HG03521 (cell line): ENCODE measurements at regions not wholly inside any gene's neighbourhood (a gene's known extent, or its start where the extent isn't known, plus 50 kb on each side); places are given as distances from the start of the nearest gene placed in this dataset.

Source experiments
- ATAC-seq: cut with Tn5 transposase; IDR thresholded peaks from one replicate; pipeline ENCODE4 v1.9.1; 2021; ENCODE audit warnings: mild to moderate bottlenecking, moderate library complexity; ENCODE audit not compliant: unreplicated experiment

DNA sequence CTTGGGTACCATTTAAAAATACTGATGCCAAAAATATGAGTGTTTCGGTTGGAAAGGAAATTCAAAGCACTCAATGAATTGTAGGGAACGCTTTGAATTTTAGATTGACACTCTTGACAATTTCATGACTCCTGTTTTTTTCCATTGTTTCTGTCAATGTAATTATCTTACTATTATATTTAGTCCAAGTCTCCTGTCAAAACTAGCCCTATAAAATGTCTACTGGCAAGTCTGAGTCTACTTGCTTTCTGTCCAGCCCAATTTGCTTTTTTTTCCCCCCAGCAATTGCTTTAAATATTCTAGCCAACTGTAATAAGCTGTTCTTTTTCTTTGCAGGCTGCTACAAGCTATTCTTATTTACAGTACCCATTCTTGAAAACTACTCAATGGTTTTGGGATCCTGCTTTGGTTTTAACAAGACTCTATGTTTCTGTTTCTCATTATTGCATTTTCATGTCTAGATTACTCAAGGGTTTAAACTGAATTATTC is 1103.9 kb upstream of the GJE1 start:
- ATAC-seq, result no peak

DNA sequence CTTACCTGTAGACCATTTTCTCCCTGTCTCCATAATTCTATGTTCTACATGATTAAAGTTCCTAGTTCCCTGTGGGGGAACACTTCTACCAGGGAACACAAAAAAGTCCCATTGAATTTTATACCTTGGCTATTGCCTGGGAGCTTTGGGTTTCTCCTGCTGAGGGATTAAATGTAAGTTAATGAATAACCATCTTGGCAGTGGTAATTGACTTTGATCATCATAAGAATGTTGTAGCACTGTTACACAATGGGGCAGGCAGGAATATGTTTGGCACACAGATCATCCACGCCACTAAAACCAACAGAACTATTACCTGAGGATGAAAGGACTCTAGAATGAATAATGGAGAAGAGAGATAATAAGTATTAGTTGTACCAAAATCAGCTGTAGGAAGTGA is 1106.2 kb upstream of the GJE1 start:
- ATAC-seq, result no peak

DNA sequence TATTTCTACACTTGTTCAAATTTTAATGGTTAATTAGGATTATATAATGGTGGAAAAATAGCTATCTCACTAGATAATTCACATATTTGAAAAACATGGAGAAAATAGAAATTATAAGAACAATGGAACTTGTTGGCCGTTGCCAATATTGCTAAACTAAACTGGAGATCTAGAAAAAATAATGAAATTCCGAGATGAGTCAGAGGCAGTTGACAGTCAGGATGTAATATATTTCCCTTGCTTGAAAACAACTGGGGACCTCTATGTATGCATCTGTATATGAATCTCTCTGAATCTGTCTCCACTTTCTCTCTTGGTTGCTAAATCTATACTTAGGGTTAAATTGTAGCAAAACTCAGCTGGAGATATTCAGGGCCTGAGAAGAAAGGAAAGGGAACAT is 1108.2 kb upstream of the GJE1 start:
- no peak for ATAC-seq

DNA sequence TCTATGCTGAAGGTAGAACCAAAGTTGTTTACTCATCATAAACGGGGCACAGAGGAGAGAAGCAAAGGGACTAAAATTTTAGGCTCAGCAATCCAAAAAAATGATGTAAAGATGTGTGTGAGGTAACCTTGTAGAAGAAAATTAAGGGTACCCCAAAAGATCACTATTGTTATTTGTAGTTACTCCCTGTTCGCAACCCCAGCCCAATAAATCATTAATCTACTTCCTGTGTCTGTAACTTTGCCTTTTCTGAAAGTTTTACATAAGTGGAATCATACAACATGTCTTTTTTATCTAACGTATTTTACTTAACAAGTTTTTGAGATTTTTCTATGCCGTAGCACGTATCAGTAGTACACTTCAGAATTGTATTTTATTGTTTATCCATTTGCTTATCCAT is 1114.8 kb upstream of the GJE1 start:
- no peak for ATAC-seq

DNA sequence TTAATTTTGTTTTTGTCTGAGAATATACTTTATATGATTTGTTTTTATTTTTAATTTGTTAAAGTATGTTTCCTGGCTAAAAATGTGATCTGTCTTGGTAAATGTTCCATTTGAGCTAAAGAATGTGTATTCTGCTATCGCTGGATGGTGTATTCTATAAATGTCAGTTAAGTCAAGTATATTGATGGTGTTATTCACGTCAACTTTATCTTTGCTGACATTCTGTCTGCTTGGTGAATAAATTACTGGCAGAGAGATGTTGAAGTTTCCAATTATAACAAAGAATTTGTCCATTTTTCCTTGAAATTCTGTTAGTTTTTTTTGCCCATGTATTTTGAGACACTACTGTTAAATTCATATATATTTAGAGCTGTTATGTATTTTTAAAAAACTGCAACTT is 1131.8 kb upstream of the GJE1 start:
- no peak for ATAC-seq

DNA sequence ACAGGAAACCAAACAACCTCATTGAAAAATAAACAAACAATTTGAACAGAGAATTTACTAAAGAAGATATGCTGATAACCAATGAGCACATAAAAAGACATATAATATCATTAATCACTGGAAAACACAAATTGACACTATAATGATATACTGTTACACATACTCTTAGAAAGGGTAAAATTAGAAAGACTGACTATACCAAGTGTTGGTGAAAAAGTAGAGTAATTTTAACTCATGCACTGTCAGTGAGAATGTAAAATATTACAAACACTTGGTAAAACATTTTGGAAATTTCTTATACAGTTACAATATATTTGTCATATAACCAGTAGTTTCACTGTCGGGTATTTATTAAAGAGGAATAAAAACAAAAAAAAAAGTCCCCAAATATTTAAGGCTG is 1139.2 kb upstream of the GJE1 start:
- ATAC-seq, result no peak

DNA sequence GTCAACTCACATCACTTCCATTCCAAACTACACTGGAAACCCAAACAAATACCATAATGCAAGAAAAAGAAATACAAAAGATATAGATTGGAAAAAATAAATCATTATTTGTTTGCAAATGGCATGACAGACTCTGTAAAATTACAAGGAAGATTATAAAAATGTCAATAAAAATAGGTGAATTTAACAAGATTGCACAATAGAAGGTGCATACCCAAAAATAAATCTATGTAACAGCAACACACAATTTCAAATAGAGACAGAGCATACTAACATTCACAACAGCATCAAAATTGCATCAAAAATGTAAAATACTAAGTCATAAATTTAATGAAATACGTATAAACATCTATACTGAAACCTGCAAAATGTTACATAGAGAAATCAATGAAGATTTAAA is 1140.0 kb upstream of the GJE1 start:
- no peak for ATAC-seq

DNA sequence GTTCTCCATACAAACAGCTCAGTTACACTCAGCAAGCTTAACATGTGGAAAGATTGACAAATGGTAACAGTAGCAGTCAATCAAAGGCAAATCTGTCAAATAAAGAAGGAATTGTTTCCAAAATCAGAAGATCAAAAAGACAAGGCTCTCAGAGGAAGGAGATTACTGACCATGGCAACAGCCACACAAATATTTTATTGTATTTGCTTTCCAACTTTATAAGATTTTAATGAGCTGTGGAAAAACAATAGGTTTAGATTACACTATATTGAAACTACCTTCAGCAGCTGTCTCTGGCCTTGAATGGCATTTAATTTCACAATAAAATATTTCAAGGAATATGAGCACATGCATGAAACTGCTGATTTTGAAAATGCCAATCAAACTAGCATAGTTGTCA is 1143.9 kb upstream of the GJE1 start:
- no peak for ATAC-seq

DNA sequence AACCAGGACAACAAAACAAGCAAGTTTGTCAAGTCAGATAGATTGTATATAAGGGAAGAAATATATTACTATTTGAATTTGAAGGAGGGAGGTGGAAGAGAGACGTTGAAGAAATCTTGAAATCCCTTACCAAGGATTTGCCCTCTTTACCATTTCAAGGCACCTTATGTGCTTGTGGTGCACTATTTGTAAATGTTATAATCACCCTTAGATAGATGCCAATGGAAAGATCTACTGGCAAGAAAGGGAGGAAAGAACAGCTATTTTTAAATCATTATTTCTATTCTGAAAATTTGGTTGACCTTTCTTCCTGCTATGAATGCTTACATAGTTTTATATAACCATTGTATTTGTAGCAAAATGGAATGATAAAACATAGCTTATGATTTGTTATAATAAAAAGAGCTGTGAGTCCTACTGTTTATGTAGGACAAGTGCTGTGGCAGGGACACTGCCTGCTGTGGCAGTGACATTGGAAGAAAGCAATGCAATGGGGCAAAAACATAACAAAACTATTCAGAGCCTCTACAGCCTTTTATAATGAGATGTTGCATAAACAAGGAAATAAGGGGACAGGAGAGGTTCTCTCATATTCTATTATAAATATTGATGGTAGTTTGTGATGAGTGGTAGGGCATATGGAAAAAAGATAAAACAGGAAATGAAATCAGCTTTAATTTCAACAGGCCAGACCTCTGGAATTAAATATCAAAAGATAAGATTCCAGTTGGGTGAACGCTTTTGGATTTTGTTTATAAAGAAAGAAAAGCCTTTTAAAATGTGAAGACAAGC is 1145.2 kb upstream of the GJE1 start:
- ATAC-seq, result no peak

DNA sequence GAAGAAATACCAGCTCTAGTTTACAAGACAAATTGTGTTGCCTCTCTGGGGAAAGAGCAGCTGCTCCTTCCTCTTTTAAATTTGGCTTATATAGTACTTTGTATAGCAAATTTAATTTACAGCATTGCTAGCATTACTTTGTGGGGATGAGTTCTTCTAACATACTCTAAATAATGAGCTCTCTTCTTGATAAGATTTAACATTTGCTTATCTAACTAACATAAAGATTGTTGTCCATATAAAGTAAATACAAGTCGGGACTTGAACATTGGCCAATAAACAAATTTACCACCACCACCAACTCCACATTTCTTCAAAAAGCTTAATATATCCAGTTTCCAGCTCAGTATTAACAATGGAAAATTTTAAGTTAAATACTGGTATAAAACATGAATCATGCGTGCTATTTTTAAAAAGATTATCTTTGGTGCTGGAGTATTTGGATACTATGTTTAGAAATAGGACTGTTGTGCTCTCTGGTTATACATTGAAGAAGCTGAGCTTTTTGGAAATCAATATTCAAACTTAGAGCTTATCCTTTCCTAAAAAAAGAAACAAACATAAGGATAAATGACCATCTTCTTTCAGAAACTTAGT is 1146.9 kb upstream of the GJE1 start:
- no peak for ATAC-seq

DNA sequence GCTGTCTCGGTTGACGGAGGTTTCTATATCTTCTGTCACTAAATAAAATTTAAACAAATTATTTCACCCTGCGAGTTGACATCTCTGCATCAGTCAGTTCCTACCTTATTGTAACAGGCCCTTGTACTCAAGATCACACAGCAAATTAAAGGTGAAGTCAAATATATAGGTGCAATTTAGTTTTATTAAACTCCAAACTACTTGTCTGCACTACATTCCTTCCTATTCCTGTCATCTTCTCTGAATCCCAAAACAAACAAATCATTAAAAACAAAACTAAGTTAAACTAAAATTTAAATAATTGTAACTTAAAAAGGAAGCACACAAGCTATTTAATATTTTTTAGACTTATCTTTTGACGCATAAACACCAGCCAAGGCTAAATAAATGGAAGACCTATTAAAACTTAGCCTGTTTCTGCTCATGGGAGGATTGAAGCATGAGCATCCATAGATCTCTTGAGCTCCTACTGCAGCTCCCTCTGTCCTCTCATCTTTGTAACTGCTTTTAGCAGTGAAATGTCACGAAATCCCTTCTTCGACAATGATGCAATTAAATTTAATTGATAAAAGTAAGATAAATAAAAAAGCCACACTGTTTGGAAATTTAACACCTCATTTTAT is 1152.3 kb upstream of the GJE1 start:
- ATAC-seq, result no peak

DNA sequence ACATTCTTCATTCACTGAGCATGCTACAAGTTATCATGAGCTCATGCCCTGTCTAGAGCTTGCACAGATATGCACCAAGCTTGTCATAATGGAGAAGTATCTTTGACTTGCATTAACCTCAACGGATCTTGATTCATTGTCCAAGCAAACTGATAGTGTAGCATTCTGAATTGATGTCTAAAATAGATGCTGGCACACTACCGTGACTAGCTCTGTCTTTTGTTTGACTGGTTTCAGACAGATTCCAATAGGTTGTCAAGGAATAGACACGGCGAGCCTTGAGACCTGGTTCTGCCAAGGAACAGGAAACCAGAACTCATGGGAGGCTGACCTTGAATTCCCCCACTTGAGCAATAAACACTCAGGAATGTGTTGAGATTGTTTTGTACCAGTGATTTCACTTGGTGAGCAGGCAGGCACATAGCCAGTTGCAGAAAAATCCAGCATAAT is 1153.1 kb upstream of the GJE1 start:
- ATAC-seq, result no peak

DNA sequence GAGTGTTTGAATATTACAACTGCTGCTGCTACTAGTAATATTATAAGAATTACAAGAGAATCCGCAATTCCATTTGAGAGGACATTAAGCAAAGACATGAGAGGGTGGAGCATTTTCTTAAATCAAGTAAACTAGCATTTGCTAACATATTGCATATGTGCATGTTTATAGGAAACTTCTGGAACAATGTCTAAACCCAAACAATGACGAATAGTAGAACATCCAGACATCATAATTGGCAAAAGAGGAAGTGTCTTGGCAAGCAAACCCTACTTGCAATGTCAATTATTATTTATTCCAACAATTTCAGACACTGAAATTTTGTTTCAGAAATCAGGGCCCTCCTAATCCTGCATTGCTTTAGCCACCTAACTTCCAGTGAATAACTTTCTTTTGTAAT is 1155.3 kb upstream of the GJE1 start:
- ATAC-seq, result no peak

DNA sequence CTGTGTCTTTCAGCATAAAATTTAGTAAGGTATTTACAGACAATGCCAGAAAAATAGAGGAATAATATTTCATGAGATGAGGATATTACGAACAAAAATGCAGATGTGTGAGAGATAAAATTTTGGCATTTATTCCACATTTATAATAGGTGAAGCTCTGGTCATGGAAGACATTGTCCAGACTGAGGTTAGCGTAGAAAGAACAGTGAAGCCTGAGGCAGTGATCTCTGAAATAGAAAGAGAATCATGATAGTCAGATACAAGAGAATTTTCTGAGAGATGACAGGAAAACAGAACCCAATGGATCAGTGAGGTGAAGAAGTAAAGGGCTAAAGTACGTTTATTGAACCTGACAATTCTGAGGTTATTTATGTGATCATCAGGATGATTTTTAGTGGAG is 1155.9 kb upstream of the GJE1 start:
- no peak for ATAC-seq

DNA sequence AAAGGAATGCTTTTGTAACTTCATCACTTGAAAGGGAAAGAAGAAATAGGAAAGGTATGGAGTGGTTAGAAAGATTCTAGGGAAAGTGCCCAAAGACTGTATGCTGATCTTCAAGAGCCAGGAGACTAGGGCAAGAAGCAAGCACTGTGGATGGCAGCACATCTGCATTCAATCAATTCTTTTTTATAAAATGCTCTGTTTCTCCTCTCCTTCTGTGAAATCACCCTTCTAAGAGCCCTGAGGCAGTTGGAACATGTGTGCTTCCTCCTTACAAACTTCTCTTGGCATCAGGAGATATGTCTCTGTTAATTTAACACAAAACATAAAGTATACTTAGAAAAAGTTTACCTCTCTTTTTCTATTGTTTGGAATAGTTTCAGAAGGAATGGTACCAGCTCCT is 1162.2 kb upstream of the GJE1 start:
- no peak for ATAC-seq

DNA sequence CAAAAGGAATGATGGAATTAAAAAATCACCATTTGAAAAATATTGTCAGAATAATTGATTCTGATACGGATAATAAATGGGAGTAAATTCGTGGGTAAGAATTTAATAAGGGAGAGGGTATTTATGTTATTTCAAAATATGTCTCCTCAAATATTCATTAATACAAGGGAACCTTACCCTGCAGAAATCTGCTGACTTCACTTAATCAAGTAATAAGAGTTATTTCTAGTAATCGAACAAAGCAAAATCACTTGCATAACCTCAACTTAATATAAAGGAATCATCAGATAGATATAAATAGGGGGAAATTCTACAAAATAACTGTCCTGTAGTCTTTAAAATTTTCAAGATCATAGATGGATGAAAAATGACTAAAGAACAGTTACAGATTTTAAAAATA is 1164.7 kb upstream of the GJE1 start:
- no peak for ATAC-seq

DNA sequence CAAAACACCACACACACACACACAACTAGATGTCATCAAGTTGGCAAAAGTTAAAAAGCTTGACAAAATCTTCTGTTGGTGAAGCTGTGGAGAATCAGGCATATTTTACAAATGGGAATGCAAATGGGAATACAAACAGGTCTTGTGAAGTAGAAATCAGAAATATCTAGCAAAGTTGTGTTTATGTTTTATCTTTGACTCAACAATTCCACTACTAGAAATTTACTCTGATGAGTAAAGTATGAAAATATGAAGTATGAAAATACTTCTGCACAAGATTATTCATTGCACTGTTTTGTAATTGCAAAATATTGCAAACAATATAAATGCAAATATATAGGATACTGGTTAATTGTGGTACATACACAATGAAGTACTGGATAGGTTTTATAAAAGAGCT is 1166.0 kb upstream of the GJE1 start:
- ATAC-seq, result no peak

DNA sequence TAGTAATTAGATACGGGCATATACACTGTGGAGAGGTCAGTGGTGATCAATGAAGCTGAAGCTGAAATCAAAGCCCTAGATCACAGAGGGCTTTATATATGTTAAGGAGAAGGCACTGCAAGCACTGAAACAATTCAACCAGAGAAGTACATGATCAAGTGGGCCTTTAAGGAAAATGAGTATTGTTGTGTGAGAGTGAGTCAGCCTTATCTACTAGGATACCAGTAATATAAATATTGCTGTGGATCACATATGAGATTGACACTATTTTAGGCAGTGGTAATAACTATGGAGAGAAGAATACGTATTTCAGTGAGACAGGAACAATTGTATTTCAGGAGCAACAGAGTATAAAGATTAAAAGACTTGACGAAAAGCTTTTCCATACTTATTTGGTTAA is 1172.2 kb upstream of the GJE1 start:
- ATAC-seq, result no peak

DNA sequence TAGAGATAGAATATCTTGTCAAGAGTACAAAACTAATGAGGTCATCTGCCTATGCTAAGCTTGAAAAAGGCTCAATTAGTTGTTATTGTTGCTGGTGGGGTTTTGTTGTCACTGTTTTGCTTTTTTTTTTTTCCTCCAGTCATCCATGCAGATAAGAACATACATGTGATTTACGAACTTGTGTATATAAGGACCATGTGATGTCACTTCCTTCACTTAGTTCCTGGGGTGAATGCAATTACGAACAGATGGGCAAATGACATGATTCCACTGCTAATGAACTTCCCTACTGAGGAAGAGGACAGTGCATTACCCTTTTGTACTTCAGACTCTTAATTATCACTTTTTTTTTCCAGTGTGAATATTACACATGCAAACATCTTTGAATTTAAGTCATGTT is 1175.3 kb upstream of the GJE1 start:
- ATAC-seq, result no peak

DNA sequence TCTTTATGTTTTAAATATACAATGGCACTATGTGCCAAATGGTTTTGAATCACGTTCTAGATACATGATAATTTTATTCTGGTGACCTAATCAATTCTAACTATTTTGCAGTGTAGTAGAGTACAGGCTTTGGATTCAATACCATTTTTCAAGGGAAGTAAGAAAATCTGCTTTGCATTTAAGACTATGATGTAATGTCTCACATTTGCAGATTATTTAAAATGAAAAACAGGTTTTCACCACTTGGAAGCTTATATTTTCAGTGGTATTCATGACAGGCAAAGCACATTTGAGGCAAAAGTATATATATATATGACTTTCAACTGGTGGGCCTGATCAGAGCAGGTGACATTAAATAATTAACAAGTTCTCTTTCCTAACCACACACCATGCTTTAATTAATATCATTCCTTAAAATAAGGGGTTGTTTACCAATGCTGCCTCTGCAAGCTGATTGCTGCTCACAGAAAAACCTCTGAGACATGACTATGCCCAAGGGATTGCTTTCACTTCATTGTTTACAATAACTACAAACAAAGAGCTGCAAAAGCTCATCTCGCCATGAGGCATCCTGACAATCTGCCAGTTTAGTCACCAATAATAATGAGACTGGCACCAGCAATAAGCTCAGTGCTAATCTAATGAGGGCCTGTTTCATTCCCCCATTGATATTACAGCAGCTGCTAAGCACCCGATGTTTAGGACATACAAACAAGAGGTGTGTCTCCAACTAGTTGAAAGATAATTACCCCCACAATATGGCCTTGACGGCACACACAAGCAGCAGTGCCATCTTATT is 1176.0 kb upstream of the GJE1 start:
- ATAC-seq, result no peak

DNA sequence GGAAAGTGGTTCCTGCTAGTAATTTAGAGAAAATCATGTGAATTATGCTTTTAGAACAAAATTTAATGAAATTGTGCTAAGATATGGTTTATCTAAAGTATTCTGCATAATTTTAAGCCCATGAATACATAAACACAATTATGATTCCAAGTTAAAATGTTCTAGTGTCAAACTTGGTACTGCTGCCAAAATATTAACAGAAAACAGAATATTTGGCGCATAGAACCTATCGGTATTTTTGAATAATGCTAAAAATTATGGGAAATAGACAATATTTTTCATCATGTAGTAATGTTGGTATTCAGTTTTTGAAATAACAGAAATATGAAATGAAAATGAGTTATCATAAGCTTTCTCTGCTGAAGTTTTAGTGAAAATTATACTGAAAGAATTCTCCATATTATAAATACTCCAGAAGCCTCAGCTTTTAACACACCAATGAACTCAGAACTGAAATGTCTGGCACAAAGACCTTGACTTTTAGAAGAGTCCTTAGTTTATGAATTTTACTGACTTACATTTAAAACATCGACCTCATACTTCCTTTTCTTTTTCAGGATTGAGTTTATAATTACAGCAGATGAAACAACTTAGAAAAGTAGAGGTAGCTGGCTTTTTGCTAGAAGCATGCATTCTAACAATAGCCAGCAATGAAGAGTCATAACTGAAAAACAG is 1192.3 kb upstream of the GJE1 start:
- ATAC-seq, result no peak
